ENCODE measurements at regions not wholly inside any gene's neighbourhood (a gene's known extent, or its start where the extent isn't known, plus 50 kb on each side); places are given as distances from the start of the nearest gene placed in this dataset.

- DNase-seq (ENCODE audit: extremely low read depth in 1 of 2, low read depth in 1 of 2): no peak
Observed at GRCh38 chr7:109261781-109262180, 692.1 kb downstream of the DNAJB9 start.

GRCh38 chr7:109266610-109267009 is 696.9 kb downstream of the DNAJB9 start:
- no peak for DNase-seq (ENCODE audit: extremely low read depth in 1 of 2, low read depth in 1 of 2)

- no peak for DNase-seq (ENCODE audit: extremely low read depth in 1 of 2, low read depth in 1 of 2)
Observed at GRCh38 chr7:109276348-109276747, 706.7 kb downstream of the DNAJB9 start.

DNA sequence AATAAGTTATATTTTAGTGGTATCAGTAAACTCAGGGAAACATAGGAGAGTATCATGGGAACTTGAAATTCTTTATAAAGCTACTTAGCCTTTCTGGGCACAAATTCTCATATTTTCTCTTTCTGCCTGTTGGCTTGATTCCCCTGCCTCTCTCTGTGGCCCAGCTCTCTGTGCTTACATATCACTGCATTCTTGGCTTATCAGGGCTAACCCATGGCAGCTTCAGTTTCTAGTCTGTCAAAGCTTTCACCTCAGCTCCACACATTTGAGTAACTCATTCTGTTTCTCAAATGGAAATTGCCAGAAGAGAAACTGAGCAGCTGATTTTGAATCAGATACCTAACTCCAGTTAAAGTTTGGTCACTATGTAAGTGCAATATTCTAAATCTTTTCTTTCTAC is 713.1 kb downstream of the DNAJB9 start:
- no peak for DNase-seq (ENCODE audit: extremely low read depth in 1 of 2, low read depth in 1 of 2)

DNA sequence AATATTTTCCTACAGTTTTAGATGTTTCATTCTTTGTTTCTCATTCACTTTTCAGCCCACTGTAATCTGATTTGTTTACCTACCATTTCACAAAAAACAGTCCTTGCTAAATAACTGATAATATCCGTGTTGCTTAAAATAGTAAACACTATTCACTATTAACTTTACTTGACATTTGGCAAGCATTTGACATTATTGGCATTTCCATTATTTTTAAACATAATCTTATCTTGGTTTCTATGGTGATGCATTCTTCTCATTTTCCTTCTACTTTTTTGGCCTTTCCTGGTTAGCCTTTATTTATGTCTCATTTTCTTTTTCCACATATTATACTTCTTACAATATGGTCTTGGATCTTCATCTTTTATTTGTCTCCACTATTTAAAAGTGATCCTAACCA is 715.3 kb downstream of the DNAJB9 start:
- DNase-seq (ENCODE audit: extremely low read depth in 1 of 2, low read depth in 1 of 2): no peak

DNA sequence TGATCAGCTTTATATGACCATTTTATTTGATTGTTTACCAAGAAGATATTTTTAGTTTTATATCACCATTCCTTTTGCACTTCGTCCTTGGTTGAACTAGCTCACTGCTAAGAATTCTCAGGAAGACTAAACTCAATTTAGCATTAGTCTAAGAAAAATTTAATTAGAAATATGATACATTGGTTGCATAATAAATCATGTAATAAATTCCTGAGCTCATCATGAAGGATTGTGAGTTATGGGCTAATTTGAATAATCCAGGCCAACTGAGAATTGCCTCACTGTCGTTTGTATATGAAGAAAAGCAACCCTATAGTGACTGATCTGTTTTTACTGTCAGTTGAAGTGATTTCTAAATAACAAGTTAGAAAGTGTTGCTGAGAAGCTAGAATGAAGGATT is 725.5 kb downstream of the DNAJB9 start:
- DNase-seq (ENCODE audit: extremely low read depth in 1 of 2, low read depth in 1 of 2): no peak

GRCh38 chr7:109308816-109309215 is 739.1 kb downstream of the DNAJB9 start:
- no peak for DNase-seq (ENCODE audit: extremely low read depth in 1 of 2, low read depth in 1 of 2)

DNA sequence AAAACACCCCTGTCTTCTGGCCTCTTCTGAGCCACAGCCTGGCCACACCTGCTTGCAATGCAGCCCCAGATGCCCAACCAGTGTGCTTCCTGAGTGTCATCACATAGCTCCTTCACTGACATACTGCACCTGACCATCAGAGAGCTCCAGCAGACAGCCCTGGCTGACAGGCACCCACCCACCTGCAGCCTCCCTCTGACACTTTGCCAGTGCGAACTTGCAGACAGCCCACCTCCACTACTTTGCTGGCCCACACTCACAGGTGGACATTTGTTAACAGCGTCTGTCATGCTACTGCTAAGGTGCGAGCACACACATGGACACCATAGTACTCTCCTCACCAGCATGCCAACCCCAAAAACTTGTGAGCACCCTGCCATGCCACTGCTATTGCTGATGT is 740.1 kb downstream of the DNAJB9 start:
- no peak for DNase-seq (ENCODE audit: extremely low read depth in 1 of 2, low read depth in 1 of 2)

GRCh38 chr7:109318136-109318535 is 748.5 kb downstream of the DNAJB9 start:
- DNase-seq (ENCODE audit: extremely low read depth in 1 of 2, low read depth in 1 of 2): no peak

- no peak for DNase-seq (ENCODE audit: extremely low read depth in 1 of 2, low read depth in 1 of 2)
Observed at GRCh38 chr7:109322833-109323232, 753.2 kb downstream of the DNAJB9 start.

- DNase-seq (ENCODE audit: extremely low read depth in 1 of 2, low read depth in 1 of 2): no peak
Observed at GRCh38 chr7:109331423-109331822, 761.7 kb downstream of the DNAJB9 start.

DNA sequence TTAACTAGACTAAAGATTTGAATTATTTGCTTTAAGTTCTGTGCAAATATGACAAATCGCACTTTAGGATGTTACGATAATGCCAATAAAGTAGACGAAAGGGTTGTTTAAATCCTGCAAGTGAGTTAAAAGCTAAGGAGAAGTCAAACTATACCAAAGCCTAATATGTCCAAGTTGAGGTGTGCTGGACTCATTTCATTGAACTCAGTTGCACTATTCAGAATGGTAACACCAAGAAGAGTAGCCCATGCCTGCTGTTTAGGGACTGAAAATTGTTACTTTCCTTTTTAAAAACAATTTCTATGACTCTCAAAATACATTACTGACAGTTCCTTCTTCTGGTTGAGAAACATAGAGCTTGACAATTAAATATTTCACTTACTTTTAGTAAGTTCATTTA is 766.3 kb downstream of the DNAJB9 start:
- no peak for DNase-seq (ENCODE audit: extremely low read depth in 1 of 2, low read depth in 1 of 2)

DNA sequence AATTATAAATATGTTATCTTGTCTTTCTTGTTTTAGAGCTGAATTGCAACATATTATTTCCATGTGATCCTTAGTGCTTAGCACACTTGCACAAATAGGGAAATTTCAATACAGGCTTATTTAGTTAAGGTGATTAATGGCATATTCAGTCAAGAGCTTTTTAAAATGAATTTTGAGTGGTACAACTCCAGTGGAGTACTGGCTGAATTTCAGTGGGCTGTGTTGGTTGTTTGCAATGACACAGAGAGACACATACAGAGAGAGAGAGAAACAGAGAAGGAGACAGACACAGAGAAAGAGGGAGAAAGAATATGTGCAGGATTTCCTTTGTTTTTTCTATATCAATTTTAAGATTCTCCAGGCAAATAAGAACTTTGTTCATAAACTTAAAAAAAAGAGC is 766.9 kb downstream of the DNAJB9 start:
- DNase-seq (ENCODE audit: extremely low read depth in 1 of 2, low read depth in 1 of 2): no peak

GRCh38 chr7:109343678-109344077 is 774.0 kb downstream of the DNAJB9 start:
- no peak for DNase-seq (ENCODE audit: extremely low read depth in 1 of 2, low read depth in 1 of 2)

DNA sequence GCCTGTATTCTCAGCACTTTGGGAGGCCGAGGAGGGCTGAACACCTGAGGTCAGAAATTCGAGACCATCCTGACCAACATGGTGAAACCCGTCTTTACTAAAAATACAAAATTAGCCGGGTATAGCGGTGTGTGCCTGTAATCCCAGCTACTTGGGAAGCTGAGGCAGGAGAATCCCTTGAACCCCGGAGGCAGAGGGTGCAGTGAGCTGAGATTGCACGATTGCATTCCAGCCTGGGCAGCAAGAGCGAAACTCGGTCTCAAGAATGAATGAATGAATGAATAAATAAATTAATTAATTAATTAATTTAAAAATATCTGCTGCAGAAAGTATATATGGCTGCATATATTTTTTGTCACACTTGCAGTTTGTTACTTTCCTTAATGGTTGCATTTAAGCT is 781.8 kb downstream of the DNAJB9 start:
- DNase-seq (ENCODE audit: extremely low read depth in 1 of 2, low read depth in 1 of 2): no peak

GRCh38 chr7:109354000-109354399 is 784.3 kb downstream of the DNAJB9 start:
- no peak for DNase-seq (ENCODE audit: extremely low read depth in 1 of 2, low read depth in 1 of 2)

DNA sequence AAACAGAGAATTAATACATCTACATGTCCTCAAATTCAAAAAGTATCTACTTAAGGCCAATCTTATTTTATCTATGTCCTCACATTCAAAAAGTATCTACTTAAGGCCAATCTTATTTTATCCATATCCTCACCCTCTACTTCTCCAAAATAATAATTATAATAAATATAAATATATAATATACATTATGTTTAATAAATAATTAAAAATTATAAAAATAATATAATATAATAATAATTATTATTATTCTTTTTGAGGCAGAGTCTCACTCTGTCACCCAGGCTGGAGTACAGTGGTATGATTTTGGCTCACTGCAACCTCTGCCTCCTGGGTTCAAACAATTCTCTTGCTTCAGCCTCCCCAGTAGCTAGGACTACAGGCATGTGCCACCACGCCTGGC is 784.9 kb downstream of the DNAJB9 start:
- DNase-seq (ENCODE audit: extremely low read depth in 1 of 2, low read depth in 1 of 2): no peak

DNA sequence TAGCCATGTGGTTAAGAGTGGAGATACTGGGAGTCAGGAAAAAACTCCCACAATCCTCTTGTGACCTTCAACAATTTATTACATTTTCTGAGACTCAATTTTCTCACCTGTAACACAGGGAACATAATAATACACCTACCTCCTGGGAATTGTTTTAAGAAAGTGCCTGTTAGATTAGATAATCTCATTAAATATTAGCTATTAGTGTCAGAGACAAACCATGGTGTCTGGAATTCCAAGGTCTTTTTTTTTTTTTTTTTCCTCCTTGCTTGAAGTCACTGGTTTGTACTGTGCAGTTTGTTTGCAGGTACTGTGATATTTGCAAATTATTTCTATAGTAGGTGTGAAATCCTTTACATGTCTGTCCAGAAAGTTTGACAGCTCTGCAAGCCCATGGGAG is 806.1 kb downstream of the DNAJB9 start:
- DNase-seq (ENCODE audit: extremely low read depth in 1 of 2, low read depth in 1 of 2): no peak

DNA sequence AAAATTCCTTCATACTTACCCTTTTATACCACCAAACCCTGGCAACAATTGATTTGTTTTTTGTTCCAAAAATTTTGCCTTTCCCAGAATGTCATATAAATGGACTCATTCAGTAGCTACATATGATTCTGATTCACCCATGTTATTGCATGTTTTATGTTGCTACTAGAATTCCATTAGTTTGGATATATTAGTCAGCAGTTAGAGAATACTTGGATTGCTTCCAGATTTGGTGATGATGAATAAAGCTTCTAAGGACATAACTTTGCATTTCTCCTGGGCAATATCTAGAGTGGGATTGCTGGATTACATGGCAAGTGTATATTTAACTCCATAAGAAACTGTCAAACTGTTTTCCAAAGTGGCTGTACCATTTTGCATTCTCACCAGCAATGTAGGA is 806.9 kb downstream of the DNAJB9 start:
- no peak for DNase-seq (ENCODE audit: extremely low read depth in 1 of 2, low read depth in 1 of 2)

- no peak for DNase-seq (ENCODE audit: extremely low read depth in 1 of 2, low read depth in 1 of 2)
Observed at GRCh38 chr7:109377076-109377884, 807.6 kb downstream of the DNAJB9 start.

DNA sequence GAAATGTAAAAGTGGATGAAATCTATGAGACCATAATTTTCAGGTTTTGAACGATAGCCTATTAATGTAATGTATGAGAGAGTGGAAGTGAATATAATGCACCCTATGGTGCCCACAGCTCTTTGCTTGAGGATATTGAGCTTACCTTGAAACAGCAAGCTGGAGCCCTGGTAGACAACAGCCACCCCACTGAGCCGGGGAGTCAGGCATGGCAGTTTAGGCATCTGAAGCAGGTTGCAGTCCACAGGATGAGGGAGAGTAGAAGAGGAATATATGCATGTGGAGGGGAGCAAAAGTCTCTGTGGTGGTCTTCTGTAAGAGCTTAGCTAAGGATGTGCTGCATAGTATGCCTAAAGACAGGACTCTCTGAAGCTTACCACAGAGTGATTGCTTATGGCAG is 817.3 kb downstream of the DNAJB9 start:
- DNase-seq (ENCODE audit: extremely low read depth in 1 of 2, low read depth in 1 of 2): no peak

DNA sequence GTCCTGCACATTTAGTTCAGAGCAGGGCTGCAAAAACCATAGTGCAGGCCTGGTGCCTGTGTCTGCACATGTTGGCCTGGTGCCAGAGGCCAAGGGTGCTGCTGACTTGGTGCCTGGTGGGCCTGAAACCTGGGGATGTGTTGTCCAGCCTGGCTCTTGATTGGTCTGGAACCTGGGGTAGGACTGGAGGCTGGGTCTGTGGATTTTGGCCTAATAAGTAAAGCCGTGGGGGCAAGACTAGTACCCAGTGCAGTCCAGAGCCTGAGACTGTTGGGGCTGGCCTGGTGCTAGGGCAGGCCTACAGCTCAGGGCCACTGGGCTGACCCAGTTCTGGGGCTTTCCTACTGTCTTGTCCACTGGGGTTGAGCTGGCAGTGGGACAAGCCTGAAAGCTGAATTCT is 817.9 kb downstream of the DNAJB9 start:
- DNase-seq (ENCODE audit: extremely low read depth in 1 of 2, low read depth in 1 of 2): no peak

DNA sequence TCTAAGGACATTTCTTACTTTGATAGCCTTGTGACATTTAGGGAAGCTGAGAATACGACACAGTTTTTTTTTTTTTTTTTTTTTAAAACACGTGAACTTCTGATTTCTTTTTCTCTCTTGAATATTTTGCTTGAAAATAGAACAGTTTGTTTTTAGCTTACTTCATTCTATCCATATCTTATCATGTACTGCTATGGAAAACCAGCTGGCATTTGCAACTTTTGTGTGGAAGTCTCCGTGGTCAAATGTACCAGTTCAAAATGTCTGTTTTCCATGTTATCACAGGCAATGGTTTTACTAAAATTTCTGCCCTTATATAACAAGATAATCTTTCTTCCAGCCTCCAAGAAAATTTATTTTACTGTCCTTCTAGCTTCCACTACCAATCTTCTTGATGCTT is 821.6 kb downstream of the DNAJB9 start:
- no peak for DNase-seq (ENCODE audit: extremely low read depth in 1 of 2, low read depth in 1 of 2)
